Fibroblast of upper back skin (primary cell): ENCODE measurements at regions not wholly inside any gene's neighbourhood (a gene's known extent, or its start where the extent isn't known, plus 50 kb on each side); places are given as distances from the start of the nearest gene placed in this dataset.
"Not testable (repeated sequence)": the region's sequence is repeated elsewhere in the genome, so short reads cannot be mapped to it uniquely, and the experiment has no call there.

Experiments
- DNase-seq: peaks from one replicate; pipeline ENCODE4 v3.0.0-alpha.2; 2013

DNA sequence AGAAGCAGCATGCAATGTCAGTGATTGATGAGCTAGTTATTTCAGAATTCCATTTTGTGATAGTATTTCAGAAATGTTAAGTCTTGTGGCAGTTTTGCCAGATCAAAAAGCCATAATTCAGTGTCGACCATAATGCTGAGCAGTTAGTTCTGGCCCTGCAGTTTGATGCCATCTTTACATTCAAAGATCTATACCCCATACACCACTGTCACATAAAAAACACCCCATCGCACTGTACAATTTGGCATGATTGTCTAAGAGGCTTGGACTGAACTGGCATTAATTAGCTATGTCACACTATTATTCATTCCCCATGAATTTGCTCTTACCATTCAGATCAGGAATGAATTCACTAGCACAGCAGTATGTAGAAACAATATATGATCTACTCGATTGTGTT lies 127.7 kb upstream of the EPHA3 start:
- DNase-seq: peak; percentile 26

- DNase-seq: no peak
Measured at GRCh38 chr3:88983458-88983857, 124.0 kb upstream of the EPHA3 start.

DNA sequence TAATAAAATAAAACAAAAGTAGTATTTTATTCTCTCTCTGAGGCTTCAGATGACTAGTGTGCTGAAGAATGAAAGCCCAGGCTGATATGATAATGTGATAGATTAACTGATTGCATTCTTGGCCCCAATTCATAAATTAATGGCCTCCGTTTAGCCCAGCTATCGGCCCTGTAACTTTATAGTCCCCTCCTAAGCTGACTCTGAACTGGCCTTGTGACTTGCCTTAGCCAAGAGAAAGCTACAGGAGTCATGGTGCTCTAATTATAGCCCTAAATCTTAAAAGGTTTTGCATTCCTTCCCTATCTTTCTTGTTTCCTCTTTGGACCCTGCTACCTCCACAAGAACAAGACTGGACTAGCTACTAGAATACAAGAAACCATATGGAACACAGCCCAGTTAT lies 123.2 kb upstream of the EPHA3 start:
- peak; percentile 26 for DNase-seq

DNA sequence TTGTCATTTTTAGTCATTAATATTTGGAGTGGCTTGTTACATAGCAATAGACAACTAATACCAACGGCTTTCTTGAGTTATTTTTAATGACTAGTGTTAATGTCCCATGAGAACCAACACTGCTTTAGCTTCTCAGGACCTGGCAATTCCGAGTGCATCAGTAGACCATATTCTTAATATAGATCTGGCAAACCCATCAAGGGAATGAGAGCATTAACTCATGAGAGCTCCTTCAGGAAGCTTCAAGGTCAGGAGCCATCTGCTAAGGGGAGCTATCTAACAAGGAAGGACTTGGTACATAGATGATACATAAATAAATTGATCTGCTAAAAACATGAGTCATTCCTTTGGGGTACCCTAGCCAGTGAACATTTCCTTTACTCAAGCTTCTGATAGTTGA lies 122.6 kb upstream of the EPHA3 start:
- no peak for DNase-seq

- DNase-seq: peak; percentile 39
Measured at GRCh38 chr3:88985491-88985890, 121.9 kb upstream of the EPHA3 start.

GRCh38 chr3:88986834-88987233 lies 120.6 kb upstream of the EPHA3 start:
- peak; percentile 84 for DNase-seq

- peak; percentile 52 for DNase-seq
Measured at GRCh38 chr3:88987776-88988175, 119.6 kb upstream of the EPHA3 start.

- DNase-seq: no peak
Measured at GRCh38 chr3:88988906-88989305, 118.5 kb upstream of the EPHA3 start.

GRCh38 chr3:88991496-88991895 lies 115.9 kb upstream of the EPHA3 start:
- DNase-seq: peak; percentile 62

GRCh38 chr3:88996691-88997090 lies 110.7 kb upstream of the EPHA3 start:
- DNase-seq: no peak

GRCh38 chr3:88997260-88997659 lies 110.2 kb upstream of the EPHA3 start:
- DNase-seq: no peak

DNA sequence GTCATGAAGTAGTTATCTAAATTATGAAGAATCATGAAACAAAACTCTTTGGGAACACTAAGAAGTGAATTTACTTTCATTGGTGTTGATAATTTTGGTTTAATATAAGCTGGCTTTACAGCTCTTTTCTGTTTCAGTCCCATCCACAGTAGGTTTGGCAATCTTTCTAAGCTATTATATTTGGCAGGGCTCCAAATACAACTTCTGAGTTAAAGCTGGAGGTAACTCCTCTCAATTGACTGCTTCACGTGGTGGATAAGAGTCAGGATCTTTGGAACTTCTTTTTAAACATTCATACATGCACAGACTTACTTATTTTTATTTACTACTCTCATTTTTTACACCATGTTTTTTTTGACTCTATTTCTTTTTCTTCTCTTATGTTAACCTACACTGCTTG lies 106.5 kb upstream of the EPHA3 start:
- peak; percentile 46 for DNase-seq

DNA sequence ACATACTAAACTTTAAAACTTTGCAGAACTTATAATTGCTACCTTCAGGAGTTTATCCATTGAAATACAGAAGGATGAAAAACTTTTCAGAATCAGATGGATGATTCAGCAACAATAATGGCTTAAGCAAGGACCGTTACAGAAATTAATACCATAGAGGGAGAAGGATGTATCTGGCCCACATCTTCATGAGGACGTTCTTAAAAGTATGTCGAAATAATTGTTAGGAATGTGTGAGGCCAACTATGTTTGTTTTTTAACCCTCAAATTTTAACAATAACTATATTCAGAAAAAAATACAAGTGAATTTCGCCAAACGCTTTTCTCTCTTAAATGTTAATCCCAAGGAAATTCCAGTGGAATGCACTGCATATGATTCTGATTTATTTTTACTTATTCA lies 105.2 kb upstream of the EPHA3 start:
- DNase-seq: peak; percentile 48

- DNase-seq: no peak
Measured at GRCh38 chr3:89013536-89013935, 93.9 kb upstream of the EPHA3 start.

- DNase-seq: no peak
Measured at GRCh38 chr3:89017531-89017930, 89.9 kb upstream of the EPHA3 start.

DNA sequence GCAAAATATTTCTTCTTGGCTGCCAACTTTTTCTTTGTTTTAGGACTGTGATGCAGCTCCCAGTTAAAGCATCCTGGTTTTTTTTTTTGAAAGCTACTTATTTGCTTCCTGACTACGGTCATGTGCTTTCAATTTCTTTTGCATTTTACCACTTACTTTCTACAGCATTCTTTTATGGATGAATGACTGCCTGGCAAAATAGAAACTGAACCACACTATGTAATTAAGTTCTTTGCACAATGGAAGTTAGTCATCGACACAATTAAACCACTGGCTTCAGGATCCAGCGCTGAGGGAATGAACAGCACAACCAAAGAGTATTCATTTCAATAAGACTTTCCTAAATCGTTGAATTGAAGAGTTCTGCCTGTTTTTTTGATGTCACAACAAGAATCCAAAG lies 82.2 kb upstream of the EPHA3 start:
- peak; percentile 90 for DNase-seq

DNA sequence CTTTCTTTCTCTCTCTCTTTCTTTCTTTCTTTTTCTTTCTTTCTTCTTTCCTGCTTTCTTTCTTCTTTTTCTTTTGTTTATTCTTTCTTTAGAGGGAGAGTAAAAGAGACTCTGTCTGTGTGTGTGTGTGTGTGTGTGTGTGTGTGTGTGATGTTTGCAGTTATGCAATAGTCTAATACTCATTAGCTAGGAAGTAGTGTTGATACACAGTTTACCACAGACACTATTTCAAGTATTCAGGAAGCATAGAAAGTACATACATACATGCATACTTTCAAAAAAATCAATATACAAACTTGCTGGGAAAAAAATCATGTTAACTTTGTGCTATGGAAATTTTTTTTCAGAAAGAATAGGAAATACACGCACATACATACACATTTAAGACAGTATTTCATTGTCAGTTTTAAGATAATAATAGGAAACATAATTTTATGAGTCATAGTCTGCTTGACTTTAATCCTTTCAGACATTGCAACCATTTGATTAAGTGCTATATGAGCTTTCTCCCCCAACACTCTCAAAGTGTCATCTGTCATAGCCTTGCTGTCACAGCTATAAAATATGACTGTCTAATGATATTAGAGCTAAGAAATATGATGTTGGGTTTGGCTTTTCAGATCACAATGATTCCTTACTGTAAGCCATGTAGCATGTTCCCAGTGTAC lies 74.9 kb upstream of the EPHA3 start:
- DNase-seq: peak; percentile 64

- not testable (repeated sequence) for DNase-seq
Measured at GRCh38 chr3:89034723-89035122, 72.7 kb upstream of the EPHA3 start.

DNA sequence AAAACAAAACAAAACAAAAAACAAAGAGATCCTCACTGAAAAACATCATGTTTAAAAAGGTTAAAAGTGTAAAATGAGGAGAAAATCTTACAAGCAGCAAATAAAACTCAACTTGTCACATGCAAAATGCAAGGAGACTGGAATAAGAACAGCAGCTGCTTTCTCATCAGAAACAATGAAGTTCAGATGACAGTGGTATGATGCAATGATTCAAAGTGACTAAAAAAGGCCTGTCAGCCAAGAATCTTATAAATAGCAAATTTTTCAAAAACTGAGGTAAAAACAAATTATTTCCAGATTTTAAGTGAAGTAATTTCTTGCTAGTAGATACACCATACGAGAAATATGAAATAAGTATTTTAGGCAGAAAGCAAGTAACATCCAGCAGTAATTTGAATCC lies 68.6 kb upstream of the EPHA3 start:
- DNase-seq: peak; percentile 58

DNA sequence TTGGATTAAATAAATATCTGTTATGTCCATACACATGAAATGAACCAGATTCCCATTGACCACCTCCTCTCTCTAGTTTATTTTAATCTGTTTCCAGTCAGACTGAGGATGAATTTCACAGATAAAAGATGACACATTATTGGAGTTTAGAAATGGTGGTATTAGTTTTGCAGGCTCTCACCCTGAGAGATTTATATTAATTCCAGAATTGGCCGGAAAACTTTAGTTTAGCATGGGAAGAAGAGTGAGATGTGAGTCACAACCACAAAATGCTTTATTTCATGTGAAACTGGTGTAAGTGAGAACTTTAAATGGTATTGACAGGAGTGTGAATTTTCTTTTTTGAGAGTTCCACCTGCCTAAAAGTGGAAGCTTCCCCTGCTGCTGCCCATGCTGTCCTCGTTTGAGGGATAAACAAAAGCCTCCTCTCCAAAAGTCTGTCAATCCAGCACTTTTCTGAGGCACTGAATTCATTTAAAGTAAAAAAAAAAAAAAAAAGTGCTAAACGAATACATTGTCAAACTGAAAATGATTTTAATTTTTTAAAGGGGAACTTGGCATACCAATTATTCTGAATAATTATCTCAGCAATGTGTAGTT lies 65.1 kb upstream of the EPHA3 start:
- peak; percentile 76 for DNase-seq

DNA sequence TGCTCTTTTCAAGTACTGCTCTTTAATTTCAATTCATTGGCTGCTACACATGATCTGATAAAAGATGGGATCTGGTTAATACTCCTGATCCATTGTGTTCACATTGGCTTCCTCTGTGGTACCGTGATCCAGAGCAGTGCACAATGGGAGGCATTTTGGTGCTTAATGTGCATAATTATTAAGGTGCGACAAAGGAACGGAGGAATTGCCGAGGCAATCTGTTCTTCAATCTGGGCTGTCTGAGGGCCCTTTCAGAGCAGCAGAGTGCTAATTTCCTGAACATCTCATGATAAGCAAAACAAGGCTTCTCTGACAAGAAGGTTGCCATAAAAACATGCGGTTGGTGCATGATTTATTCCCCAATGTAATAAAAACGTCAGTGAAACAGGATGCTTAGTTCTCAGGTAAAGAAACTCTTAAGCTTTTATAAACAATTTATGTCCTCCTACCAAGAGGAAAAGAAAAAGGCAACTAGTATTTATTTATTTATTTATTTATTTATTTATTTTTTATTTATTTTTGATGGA lies 64.0 kb upstream of the EPHA3 start:
- DNase-seq: no peak

GRCh38 chr3:89046661-89047060 lies 60.8 kb upstream of the EPHA3 start:
- DNase-seq: no peak

DNA sequence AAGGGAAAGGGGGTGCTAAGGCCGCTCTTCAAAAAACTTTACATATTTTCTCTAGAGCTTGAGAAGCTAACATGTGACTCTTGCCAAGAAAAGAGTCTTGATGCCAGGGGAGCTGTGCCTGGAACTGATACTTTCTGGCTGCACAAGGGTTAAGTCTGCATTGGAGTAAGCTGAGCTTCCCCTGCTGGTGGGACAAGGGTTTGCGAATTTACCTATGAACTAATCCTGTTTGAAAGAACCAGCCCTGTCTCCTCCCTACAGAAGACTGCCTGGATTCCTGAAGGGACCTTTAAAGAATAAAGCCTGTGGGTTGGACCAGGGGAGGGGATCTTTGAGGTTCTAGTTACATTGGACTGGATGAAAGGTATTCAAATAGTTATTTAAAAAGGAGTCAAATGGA lies 58.3 kb upstream of the EPHA3 start:
- DNase-seq: no peak

- no peak for DNase-seq
Measured at GRCh38 chr3:89052386-89052785, 55.0 kb upstream of the EPHA3 start.

DNA sequence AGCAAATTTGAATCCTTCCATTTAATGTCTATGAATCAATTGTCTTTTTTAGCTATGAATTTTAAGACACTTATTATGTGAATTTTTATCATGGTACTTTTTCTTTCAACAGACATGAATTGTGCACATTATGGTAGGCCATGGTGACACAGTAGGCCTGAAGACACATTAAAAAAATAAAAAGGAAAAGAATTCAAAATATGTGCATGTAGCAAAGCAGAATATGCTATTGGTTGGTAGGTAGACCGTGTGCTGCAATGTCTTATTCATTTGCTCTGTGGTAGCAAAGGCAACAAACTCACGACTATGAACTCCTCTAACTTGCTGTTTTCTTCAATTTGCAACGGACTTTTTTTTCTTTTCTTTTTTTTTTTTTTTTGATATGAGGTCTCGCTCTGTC lies 50.0 kb upstream of the EPHA3 start:
- no peak for DNase-seq
